Astrocyte (in vitro differentiated cells and primary cell): ENCODE measurements at regions not wholly inside any gene's neighbourhood (a gene's known extent, or its start where the extent isn't known, plus 50 kb on each side); places are given as distances from the start of the nearest gene placed in this dataset.

ENCODE experiments used
- EZH2 ChIP-seq: IDR thresholded peaks from 2 replicates; pipeline ENCODE4 v1.6.1; 2012; ENCODE audit warnings: mild to moderate bottlenecking, low read length, inconsistent platforms; ENCODE audit not compliant: insufficient read depth
- TF ChIP-seq, protein P1 (sequence below): IDR thresholded peaks from 2 replicates; pipeline ENCODE4 v1.5.1; 2011; ENCODE audit warnings: low read depth, mild to moderate bottlenecking, inconsistent platforms, low read length, moderate library complexity; ENCODE audit not compliant: insufficient read depth

DNA sequence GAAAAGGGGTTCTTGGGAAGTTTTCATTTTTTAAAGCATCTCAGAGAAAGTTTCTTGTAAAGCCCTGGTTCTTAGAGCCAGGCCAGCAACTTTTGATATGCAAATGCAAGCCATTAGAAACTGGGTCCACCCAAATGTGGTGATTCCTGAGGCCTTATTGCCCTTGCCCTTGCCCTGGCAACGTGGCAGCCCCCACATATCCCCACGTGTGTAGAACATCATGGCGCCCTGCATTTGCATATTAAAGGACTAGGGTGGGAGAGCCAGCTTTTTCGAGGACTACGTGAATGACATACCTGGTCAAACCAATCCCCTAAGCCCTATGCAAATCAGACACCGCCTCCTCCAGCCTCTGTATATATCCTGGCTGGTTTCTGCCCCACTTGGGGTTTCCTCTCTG, 314.9 kb upstream of the NECTIN3 start:
- TF ChIP-seq, protein P1, sequence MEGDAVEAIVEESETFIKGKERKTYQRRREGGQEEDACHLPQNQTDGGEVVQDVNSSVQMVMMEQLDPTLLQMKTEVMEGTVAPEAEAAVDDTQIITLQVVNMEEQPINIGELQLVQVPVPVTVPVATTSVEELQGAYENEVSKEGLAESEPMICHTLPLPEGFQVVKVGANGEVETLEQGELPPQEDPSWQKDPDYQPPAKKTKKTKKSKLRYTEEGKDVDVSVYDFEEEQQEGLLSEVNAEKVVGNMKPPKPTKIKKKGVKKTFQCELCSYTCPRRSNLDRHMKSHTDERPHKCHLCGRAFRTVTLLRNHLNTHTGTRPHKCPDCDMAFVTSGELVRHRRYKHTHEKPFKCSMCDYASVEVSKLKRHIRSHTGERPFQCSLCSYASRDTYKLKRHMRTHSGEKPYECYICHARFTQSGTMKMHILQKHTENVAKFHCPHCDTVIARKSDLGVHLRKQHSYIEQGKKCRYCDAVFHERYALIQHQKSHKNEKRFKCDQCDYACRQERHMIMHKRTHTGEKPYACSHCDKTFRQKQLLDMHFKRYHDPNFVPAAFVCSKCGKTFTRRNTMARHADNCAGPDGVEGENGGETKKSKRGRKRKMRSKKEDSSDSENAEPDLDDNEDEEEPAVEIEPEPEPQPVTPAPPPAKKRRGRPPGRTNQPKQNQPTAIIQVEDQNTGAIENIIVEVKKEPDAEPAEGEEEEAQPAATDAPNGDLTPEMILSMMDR: no peak
- TF ChIP-seq EZH2: no peak
